ENCODE measurements at regions not wholly inside any gene's neighbourhood (a gene's known extent, or its start where the extent isn't known, plus 50 kb on each side); places are given as distances from the start of the nearest gene placed in this dataset.

- Histone ChIP-seq H3K4me1 (ENCODE audit: control insufficient read depth in 2 of 2, insufficient read depth in 2 of 2, low read length in 2 of 2) (no peaks in the 10 kb centered on the region), H3K4me3 (ENCODE audit: low read length) (no peak overlapping the region), H3K36me3 (ENCODE audit: control insufficient read depth in 2 of 3, insufficient read depth in 3 of 3, low read length in 3 of 3) (no peaks in the 10 kb centered on the region), H3K27ac (ENCODE audit: low read depth, low read length) (no peak overlapping the region), H3K27me3 (ENCODE audit: control insufficient read depth in 2 of 2, insufficient read depth in 2 of 2, low read length in 2 of 2) (no peaks in the 10 kb centered on the region), H3K9me3 (ENCODE audit: control insufficient read depth in 2 of 3, low read length in 3 of 3) (no peaks in the 10 kb centered on the region)
- intact Hi-C loops (cut with micrococcal nuclease) = no loop called here
- Mint-ChIP-seq H3K4me1 (peaks cover 0 to 6% (median 0%) of the 10 kb centered on the region in 7 donors), H3K27ac (no peak overlapping the region), H3K27me3 (peaks cover 3 to 21% (median 18%) of the 10 kb centered on the region in 5 donors), H3K4me3 (no peak overlapping the region), H3K9me3 (no peaks in the 10 kb centered on the region), H3K36me3 (no peaks in the 10 kb centered on the region)
- DNase-seq = no peak
- ChIA-PET POLR2A (no interaction called here), CTCF (no interaction called here)
- no peak for ATAC-seq
Observed at GRCh38 chr13:39196965-39197646, 158.8 kb downstream of the NHLRC3 start.

DNA sequence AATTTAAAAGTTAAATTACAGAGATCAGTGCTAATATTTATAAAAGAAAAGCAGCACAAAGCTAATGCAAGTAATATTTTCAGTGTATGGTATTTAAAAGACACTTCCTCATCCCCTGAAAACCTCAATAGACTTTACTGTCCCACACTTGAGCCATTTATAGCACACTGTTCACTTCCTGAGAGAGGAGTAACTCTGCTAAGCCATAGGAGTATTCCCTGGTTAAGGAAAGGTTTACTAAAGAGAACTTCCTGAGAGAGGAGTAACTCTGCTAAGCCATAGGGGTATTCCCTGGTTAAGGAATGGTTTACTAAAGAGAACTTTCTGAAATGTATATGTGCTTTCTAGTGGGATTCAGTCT is 159.4 kb downstream of the NHLRC3 start:
- no peaks in the 10 kb centered on the region for H3K9me3 ChIP-seq (ENCODE audit: control insufficient read depth in 2 of 3, low read length in 3 of 3)
- POLR2A ChIA-PET = no interaction called here

DNA sequence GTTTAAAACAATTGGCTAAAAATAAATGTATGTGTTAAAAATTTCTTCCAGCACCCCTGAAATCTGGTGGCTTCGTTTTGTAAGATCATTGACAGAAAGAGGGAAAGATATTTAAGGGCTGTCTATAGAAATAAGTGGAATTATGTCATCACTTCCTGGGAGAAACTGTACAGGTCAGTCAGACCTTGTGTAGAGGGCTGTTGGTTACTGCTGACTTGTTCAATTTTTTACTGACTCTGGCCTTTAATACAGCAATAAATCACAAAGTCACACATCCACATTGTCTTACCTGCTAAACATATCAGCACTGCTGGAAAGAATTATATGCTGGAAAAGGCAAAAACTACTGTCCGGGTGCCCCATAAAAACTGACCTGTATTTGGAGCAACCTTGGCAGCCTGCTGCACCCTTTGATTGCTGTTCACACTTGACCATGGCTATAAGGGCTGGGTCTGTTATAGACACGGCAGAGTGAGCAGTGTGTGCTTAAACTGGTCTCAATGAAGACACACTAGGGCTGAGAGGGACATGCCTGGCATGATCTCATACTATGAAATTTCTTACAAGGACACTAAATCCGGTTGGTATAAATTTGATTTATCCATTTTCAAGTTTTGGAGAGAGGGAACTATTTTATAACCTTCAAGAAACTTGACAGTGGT is 162.1 kb downstream of the NHLRC3 start:
- CTCF ChIA-PET = no interaction called here

More for the DNA sequence above, 159.4 kb downstream of the NHLRC3 start:
- intact Hi-C loops (cut with micrococcal nuclease) = no loop called here
- H3K27ac ChIP-seq (ENCODE audit: low read depth, low read length) = no peak overlapping the region
- peaks cover 3 to 21% (median 18%) of the 10 kb centered on the region in 5 donors for H3K27me3 Mint-ChIP-seq
- H3K4me1 Mint-ChIP-seq = peaks cover 0 to 6% (median 0%) of the 10 kb centered on the region in 7 donors
- H3K27ac Mint-ChIP-seq = no peak overlapping the region
- H3K36me3 ChIP-seq (ENCODE audit: control insufficient read depth in 2 of 3, insufficient read depth in 3 of 3, low read length in 3 of 3) = no peaks in the 10 kb centered on the region
- DNase-seq = no peak
- H3K27me3 ChIP-seq (ENCODE audit: control insufficient read depth in 2 of 2, insufficient read depth in 2 of 2, low read length in 2 of 2) = no peaks in the 10 kb centered on the region
- H3K9me3 Mint-ChIP-seq = no peaks in the 10 kb centered on the region
- CTCF ChIA-PET = no interaction called here
- no peaks in the 10 kb centered on the region for H3K36me3 Mint-ChIP-seq
- H3K4me3 Mint-ChIP-seq = no peak overlapping the region
- no peak for ATAC-seq
- H3K4me3 ChIP-seq (ENCODE audit: low read length) = no peak overlapping the region
- H3K4me1 ChIP-seq (ENCODE audit: control insufficient read depth in 2 of 2, insufficient read depth in 2 of 2, low read length in 2 of 2) = no peaks in the 10 kb centered on the region

DNA sequence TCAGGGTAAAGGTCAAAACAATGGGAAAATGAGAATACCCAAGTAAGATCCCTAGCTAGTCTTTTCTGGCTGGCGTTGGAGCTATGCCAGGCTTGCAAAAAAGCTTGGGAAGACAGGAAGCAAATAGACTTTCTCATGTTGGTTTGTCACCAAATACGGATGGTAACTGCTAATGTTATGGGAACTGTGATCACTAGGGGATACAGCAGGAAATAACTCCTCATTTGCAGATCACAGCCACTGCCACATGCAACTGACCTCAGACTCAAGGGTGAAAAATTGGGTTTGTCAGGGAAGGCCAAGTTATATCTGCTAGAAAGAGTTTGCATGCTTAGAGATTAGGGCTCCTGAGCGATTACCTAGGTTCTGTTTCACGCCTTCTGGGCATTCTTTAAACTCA is 162.9 kb downstream of the NHLRC3 start:
- H3K4me1 ChIP-seq (ENCODE audit: control insufficient read depth in 2 of 2, insufficient read depth in 2 of 2, low read length in 2 of 2) = no peaks in the 10 kb centered on the region
- no peak for DNase-seq
- no peaks in the 10 kb centered on the region for H3K36me3 Mint-ChIP-seq
- H3K27me3 ChIP-seq (ENCODE audit: control insufficient read depth in 2 of 2, insufficient read depth in 2 of 2, low read length in 2 of 2) = no peaks in the 10 kb centered on the region
- no peaks in the 10 kb centered on the region for H3K36me3 ChIP-seq (ENCODE audit: control insufficient read depth in 2 of 3, insufficient read depth in 3 of 3, low read length in 3 of 3)
- H3K4me1 Mint-ChIP-seq = peaks cover 0 to 6% (median 0%) of the 10 kb centered on the region in 7 donors
- H3K9me3 Mint-ChIP-seq = no peaks in the 10 kb centered on the region
- no peak overlapping the region for H3K27ac Mint-ChIP-seq
- H3K27ac ChIP-seq (ENCODE audit: low read depth, low read length) = no peak overlapping the region
- no peak overlapping the region for H3K4me3 Mint-ChIP-seq
- POLR2A ChIA-PET = no interaction called here
- CTCF ChIA-PET = no interaction called here
- H3K4me3 ChIP-seq (ENCODE audit: low read length) = no peak overlapping the region
- intact Hi-C loops (cut with micrococcal nuclease) = no loop called here
- no peaks in the 10 kb centered on the region for H3K9me3 ChIP-seq (ENCODE audit: control insufficient read depth in 2 of 3, low read length in 3 of 3)
- no peak for ATAC-seq
- peaks cover 0 to 11% (median 6%) of the 10 kb centered on the region in 5 donors for H3K27me3 Mint-ChIP-seq

More for the DNA sequence above, 162.1 kb downstream of the NHLRC3 start:
- no peaks in the 10 kb centered on the region for H3K9me3 ChIP-seq (ENCODE audit: control insufficient read depth in 2 of 3, low read length in 3 of 3)
- Mint-ChIP-seq H3K36me3 (no peaks in the 10 kb centered on the region), H3K9me3 (no peaks in the 10 kb centered on the region), H3K4me1 (peaks cover 0 to 6% (median 0%) of the 10 kb centered on the region in 7 donors), H3K4me3 (no peak overlapping the region), H3K27ac (no peak overlapping the region), H3K27me3 (peaks cover 0 to 11% (median 6%) of the 10 kb centered on the region in 5 donors)
- POLR2A ChIA-PET = no interaction called here
- intact Hi-C loops (cut with micrococcal nuclease) = no loop called here
- DNase-seq = no peak
- H3K4me3 ChIP-seq (ENCODE audit: low read length) = no peak overlapping the region
- no peak overlapping the region for H3K27ac ChIP-seq (ENCODE audit: low read depth, low read length)
- H3K4me1 ChIP-seq (ENCODE audit: control insufficient read depth in 2 of 2, insufficient read depth in 2 of 2, low read length in 2 of 2) = no peaks in the 10 kb centered on the region
- no peaks in the 10 kb centered on the region for H3K36me3 ChIP-seq (ENCODE audit: control insufficient read depth in 2 of 3, insufficient read depth in 3 of 3, low read length in 3 of 3)
- H3K27me3 ChIP-seq (ENCODE audit: control insufficient read depth in 2 of 2, insufficient read depth in 2 of 2, low read length in 2 of 2) = no peaks in the 10 kb centered on the region
- ATAC-seq = no peak

GRCh38 chr13:39202746-39203145 is 164.5 kb downstream of the NHLRC3 start:
- no peak overlapping the region for H3K27ac Mint-ChIP-seq
- no peaks in the 10 kb centered on the region for H3K36me3 Mint-ChIP-seq
- H3K4me1 ChIP-seq (ENCODE audit: control insufficient read depth in 2 of 2, insufficient read depth in 2 of 2, low read length in 2 of 2) = no peaks in the 10 kb centered on the region
- H3K27ac ChIP-seq (ENCODE audit: low read depth, low read length) = no peak overlapping the region
- no peaks in the 10 kb centered on the region for H3K9me3 ChIP-seq (ENCODE audit: control insufficient read depth in 2 of 3, low read length in 3 of 3)
- ChIA-PET POLR2A (no interaction called here), CTCF (no interaction called here)
- H3K36me3 ChIP-seq (ENCODE audit: control insufficient read depth in 2 of 3, insufficient read depth in 3 of 3, low read length in 3 of 3) = no peaks in the 10 kb centered on the region
- H3K4me3 Mint-ChIP-seq = no peak overlapping the region
- DNase-seq = no peak
- no peak for ATAC-seq
- H3K9me3 Mint-ChIP-seq = peaks cover 0 to 6% (median 0%) of the 10 kb centered on the region in 11 donors
- peaks cover 0 to 11% (median 6%) of the 10 kb centered on the region in 5 donors for H3K27me3 Mint-ChIP-seq
- H3K27me3 ChIP-seq (ENCODE audit: control insufficient read depth in 2 of 2, insufficient read depth in 2 of 2, low read length in 2 of 2) = no peaks in the 10 kb centered on the region
- no peaks in the 10 kb centered on the region for H3K4me1 Mint-ChIP-seq
- H3K4me3 ChIP-seq (ENCODE audit: low read length) = no peak overlapping the region
- intact Hi-C loops (cut with micrococcal nuclease) = no loop called here

- ATAC-seq = no peak
- no peak for DNase-seq
- Mint-ChIP-seq H3K36me3 (no peaks in the 10 kb centered on the region), H3K27ac (no peak overlapping the region), H3K9me3 (peaks cover 0 to 6% (median 0%) of the 10 kb centered on the region in 11 donors), H3K4me3 (no peak overlapping the region), H3K4me1 (no peaks in the 10 kb centered on the region), H3K27me3 (peaks cover 2 to 24% (median 5%) of the 10 kb centered on the region in 5 donors)
- Histone ChIP-seq H3K9me3 (ENCODE audit: control insufficient read depth in 2 of 3, low read length in 3 of 3) (no peaks in the 10 kb centered on the region), H3K27me3 (ENCODE audit: control insufficient read depth in 2 of 2, insufficient read depth in 2 of 2, low read length in 2 of 2) (no peaks in the 10 kb centered on the region), H3K4me1 (ENCODE audit: control insufficient read depth in 2 of 2, insufficient read depth in 2 of 2, low read length in 2 of 2) (no peaks in the 10 kb centered on the region), H3K4me3 (ENCODE audit: low read length) (no peak overlapping the region), H3K36me3 (ENCODE audit: control insufficient read depth in 2 of 3, insufficient read depth in 3 of 3, low read length in 3 of 3) (no peaks in the 10 kb centered on the region), H3K27ac (ENCODE audit: low read depth, low read length) (no peak overlapping the region)
- intact Hi-C loops (cut with micrococcal nuclease) = no loop called here
- ChIA-PET POLR2A (no interaction called here), CTCF (no interaction called here)
Observed at GRCh38 chr13:39208636-39209035, 170.4 kb downstream of the NHLRC3 start.
